ENCODE measurements at regions not wholly inside any gene's neighbourhood (a gene's known extent, or its start where the extent isn't known, plus 50 kb on each side); places are given as distances from the start of the nearest gene placed in this dataset.
A peak's percentile ranks its signal among the peaks of the same experiment; 100 is the strongest.

DNA sequence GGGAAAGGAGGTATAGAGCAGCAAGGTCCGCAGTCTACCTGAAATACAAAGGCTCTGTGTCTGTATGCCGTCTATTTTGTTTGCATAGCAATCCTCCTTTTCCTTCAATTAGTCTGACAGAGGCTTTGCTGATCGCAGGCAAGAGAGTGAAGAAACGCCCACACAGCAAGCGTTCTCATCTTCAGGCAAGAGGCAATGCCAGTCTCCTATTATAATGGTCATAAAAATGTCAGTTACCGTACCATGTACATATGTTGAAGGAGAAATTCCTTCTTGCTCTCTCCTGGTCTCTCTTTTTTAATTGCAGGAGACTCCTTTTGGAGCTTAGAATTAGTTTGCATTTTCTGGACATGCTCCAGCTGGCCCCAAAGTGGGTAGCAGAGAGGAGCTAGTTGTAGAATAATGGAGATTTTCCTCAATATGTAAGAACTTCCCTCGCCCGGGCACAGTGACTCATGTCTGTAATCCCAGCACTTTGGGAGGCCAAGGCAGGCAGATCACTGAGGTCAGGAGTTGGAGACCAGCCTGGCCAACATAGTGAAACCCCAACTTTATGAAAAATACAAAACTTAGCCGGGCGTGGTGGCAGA, 139.5 kb downstream of the PFKFB3 start:
- no peak for DNase-seq

- DNase-seq: no peak
Observed at GRCh38 chr10:6343305-6344010, 140.7 kb downstream of the PFKFB3 start.

DNA sequence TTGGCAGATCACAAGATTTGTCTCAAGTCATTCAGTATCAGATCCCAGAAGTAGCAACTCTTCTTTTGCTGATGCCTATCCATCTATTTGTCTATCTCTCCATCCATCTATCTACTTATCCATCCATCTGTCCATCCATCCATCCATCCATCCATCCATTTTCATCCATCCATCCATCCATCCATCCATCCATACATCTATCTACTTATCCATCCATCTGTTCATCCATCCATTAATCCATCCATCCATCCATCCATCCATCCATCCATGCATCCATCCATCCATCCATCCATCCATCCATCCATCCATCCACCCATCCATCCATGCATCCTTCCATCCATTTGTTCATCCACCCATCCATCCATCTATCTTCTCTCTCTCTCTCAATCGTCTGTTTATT, 142.7 kb downstream of the PFKFB3 start:
- no peak for DNase-seq

GRCh38 chr10:6346631-6347030, 143.9 kb downstream of the PFKFB3 start:
- no peak for DNase-seq

- DNase-seq: peak; percentile 45
Observed at GRCh38 chr10:6347391-6347951, 144.7 kb downstream of the PFKFB3 start.

DNA sequence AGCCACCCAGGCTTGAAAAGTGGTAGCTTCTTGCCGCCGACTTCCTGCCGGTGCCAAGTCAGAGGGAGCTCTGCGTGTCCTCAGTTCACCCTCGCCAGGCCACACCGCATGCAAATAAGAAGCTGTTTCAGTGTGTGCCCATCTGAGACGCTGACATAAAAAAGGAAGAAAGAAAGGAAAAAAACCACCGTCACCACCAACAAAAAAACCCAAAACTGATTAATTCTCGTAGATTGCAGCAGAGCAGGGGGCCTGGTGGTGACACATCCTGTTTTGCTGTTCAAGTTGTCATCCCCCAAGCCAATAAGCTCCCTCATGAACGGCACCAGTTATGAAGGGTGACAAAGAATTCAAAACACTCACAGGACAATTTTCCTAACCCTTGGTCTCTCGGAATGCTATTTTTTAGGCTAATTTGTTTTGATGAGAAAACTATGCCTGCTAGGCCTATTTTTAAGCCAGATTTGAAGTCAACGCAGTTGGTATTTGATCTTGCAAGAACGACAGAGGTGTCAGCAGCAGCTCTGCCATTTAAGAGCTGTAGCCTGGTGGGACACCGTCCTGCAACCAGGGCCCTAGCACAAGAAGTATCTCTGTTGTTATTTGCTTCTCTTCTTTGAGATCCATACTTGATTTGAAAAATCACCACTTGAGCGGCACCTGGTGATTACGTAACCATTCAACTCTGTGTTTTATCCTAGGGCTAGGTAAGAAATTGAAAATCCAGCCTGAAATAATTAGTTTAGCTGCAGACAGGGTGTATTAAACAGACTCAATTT, 145.6 kb downstream of the PFKFB3 start:
- DNase-seq: peak; percentile 29

GRCh38 chr10:6349846-6350535, 147.3 kb downstream of the PFKFB3 start:
- DNase-seq: no peak

GRCh38 chr10:6350609-6351008, 147.9 kb downstream of the PFKFB3 start:
- no peak for DNase-seq

GRCh38 chr10:6351495-6351894, 148.8 kb downstream of the PFKFB3 start:
- DNase-seq: no peak

DNA sequence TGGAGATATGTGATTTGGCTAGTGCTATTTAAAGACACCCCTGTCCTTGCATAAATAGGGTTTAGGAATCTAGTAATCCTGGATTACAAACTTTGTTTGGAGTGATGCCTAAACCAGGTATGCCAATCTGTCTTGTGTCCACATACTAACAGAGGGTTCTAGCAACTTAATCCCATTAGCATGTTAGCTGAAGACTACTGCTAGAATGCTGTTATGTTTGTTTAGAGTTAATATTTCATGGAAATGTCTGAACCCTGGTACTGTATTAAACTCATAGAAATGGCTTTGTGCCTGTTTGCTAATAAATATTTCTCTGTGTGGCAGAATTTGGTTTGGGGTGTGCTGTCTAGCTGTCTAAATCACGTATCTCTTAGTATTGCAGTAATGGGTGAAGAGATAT, 150.8 kb downstream of the PFKFB3 start:
- no peak for DNase-seq

DNA sequence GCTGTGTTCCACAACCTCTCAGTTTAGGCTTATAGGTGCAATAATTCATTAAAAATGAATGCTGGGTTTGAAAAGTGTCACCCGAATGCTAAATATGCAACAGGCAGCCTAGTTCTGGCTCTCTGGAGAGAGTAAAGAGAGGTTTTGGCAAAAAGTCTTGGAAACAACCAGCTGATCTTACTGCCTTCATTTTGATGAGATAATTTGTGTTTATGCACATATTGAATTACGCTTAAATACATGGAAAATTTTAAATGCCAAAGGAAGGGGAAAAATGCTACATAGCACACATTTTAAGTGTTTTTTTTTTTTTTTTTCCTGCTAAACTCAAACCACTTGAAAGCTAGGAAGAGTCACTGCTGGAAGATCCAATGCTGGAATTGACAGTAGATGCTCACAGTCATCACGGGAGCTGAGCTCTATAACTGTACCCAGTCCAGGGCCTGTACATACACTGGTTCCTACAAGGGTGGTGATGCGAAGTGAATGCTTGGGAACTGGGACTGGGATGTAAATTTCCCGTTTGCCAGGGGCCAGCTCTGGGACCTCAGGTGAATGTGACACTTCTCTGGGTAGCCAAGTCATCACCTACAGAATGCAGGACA, 151.5 kb downstream of the PFKFB3 start:
- DNase-seq: no peak

GRCh38 chr10:6356280-6356793, 153.6 kb downstream of the PFKFB3 start:
- no peak for DNase-seq

DNA sequence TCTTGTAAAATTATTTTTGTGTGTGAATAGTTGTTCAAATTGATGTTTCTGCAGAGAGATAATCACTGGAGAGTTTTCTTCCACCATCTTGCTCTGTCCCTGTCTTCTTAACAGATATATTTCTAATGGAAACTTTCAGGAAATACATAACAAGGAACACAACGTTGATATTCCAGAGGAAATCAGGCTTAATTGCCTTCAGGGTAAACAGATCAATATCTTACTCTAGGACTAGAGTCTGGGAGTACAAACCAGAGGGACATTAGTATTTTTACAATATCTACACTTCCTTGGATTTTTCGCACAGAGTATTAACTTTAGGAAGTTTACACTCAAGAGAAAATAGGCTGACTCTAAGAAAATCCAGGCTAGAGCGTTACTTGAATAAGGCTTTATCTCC, 159.1 kb downstream of the PFKFB3 start:
- no peak for DNase-seq

GRCh38 chr10:6362879-6363278, 160.1 kb downstream of the PFKFB3 start:
- DNase-seq: no peak

DNA sequence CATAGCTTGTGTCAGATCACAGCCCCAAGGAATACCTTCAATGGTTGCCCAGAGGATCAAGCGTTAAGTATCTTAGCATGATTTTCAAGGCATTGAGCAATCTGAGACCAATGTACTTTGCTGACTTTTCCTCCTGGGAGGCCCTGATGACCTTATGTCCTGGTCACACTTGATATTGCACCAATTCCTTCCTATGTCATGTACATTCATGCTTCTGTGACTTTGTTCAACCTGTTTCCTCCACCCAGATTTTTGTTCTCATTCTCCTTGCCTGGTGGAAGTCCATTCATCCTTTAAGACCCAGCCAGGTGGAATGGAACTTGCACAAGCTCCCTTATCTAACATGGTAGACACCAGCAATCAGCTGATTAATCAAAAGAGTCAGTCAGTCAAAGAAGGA, 160.8 kb downstream of the PFKFB3 start:
- DNase-seq: no peak

- no peak for DNase-seq
Observed at GRCh38 chr10:6364283-6364682, 161.6 kb downstream of the PFKFB3 start.

DNA sequence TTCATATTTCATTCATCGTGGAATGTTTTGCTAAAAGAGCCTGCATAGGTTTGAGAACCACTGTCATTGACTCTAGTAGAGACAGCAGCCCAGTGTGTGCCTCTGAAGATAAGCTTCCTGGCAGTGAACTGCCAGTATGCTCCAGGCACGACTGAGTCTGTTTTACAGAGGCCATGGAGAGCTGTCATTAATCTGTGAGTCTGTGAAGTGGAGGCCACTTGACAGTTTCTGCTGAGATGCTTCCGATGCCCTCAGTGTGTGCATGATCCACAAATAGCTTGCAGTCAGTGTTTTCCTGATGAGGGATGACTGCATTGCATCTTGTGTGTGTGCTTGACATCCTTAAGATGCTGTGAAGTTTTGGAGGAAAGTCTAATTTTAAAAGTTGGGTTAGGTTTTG, 162.2 kb downstream of the PFKFB3 start:
- no peak for DNase-seq

GRCh38 chr10:6365384-6365783, 162.7 kb downstream of the PFKFB3 start:
- DNase-seq: no peak
